Left renal pelvis (tissue), 4 donors: ENCODE measurements at regions not wholly inside any gene's neighbourhood (a gene's known extent, or its start where the extent isn't known, plus 50 kb on each side); places are given as distances from the start of the nearest gene placed in this dataset.

Experiments used
- DNase-seq, 4 donors: peaks; one replicate each; pipeline ENCODE4 v3.0.0-alpha.2; 2013; ENCODE audit warnings: low read depth in 4 of 4, low spot score in 3 of 4

GRCh38 chr1:239725371-239725770 lies 339.0 kb downstream of the CHRM3 start:
- no peak for DNase-seq

DNA sequence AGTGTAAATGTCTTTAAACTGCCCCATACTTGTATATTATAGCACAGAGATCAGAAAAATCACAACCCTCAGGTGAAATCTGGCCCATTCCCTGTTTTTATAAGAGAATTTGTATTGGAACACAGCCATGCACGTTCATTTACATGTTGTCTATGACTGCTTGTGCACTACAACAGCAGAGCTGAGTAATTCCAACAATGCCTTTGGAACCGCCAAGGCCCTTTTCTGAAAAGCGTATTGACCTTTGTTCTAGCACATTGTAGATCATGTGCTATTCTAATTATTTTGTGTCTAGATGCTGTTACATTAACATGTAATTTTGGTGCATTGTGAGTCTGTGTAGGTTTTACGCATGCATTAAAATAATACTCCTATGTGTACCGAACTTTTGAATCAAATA lies 339.6 kb downstream of the CHRM3 start:
- no peak for DNase-seq

- no peak for DNase-seq
These were observed 344.0 kb downstream of the CHRM3 start for GRCh38 chr1:239730378-239730777.

GRCh38 chr1:239731082-239731748 lies 344.8 kb downstream of the CHRM3 start:
- no peak for DNase-seq

GRCh38 chr1:239732770-239733169 lies 346.4 kb downstream of the CHRM3 start:
- DNase-seq, result no peak

DNA sequence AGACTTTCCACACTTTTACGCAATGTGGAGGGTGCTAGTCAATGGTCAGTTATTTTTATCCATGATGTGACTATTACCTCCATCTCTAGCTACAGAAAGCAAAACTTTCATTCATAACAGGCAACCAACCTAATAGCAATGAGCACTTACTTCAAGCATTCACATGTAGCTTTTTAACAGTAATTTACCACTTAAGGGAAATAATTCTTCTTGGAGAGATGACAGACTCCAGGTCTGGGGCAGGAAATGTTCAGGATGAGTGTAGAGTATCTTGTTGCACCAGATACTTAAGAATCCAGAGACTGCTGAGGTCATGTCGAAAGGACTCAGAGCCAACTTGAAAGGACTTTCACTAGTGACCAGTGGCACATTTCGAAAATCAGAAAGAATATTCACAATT lies 347.6 kb downstream of the CHRM3 start:
- no peak for DNase-seq

GRCh38 chr1:239735111-239735510 lies 348.7 kb downstream of the CHRM3 start:
- DNase-seq, result no peak

- no peak for DNase-seq
These were observed 350.1 kb downstream of the CHRM3 start for GRCh38 chr1:239736479-239736878.

DNA sequence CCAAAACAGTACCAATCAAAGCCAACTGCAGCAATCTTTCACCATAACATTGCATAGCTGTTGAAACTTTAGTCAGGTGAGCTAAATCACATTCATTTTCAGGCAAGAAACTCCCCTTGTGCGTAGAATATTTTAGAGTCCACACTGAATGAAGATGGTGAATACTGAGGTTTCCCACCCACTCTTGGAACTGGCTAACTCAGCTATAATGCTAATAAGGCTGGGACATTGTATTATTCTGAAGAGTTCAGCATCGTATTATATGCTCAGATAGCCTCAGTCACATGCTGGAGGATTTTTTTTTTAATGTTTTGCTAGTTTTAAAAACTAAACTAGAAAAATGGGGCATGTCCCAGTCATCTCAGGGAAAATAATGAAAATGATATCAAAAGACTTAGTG lies 352.3 kb upstream of the FMN2 start:
- DNase-seq, result no peak

- no peak for DNase-seq
These were observed 351.8 kb upstream of the FMN2 start for GRCh38 chr1:239739919-239740318.

DNA sequence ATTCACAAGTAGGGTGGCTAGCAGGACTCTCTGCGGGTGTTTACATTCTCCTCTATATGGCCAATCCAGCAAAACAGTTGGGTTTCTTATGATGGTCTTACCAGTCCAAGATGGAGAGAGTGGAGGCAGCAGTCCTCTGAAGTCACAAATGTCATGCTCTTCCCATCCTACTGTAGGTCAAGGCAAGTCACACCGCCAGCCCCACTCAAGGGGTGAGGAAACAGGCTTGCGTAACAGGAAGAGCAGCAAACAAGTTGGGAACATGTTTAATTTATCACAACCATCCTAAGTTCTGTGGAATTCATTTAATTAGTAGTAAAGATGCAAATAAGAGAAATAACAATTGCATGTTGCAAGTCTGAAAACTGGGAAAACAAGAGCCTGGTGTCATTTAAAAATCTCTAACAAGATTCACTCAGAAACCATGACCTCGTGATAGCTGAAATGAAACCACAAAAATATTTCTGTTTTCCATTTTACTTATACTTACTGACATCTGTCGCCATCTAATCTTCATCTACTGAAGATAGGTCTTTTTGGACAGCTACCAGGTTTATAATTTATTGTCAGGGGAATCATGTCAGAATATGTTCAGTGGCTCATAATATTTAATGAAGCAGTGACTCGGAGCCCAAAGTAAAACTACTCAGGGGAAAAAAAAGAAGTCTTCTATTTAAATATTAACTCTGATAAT lies 349.1 kb upstream of the FMN2 start:
- no peak for DNase-seq

DNA sequence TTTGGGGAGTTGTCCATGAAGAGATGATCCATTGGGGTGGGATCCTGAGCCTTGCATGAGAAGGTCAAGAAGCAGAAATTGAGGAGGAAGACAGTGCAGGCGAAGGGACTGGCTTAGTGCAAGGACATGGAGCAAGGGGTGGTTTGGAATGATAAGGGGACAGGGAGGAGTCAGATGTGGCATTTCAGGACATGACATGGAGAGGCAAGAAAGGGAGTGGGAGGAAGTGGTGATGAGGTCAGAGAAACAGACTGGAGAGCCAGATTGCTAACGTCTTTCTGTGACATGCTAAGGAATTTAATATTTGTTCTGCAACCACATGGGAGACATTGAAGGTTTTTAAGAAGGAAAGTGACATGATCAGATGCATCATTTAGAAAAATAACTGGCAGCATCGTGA lies 346.8 kb upstream of the FMN2 start:
- DNase-seq, result no peak

DNA sequence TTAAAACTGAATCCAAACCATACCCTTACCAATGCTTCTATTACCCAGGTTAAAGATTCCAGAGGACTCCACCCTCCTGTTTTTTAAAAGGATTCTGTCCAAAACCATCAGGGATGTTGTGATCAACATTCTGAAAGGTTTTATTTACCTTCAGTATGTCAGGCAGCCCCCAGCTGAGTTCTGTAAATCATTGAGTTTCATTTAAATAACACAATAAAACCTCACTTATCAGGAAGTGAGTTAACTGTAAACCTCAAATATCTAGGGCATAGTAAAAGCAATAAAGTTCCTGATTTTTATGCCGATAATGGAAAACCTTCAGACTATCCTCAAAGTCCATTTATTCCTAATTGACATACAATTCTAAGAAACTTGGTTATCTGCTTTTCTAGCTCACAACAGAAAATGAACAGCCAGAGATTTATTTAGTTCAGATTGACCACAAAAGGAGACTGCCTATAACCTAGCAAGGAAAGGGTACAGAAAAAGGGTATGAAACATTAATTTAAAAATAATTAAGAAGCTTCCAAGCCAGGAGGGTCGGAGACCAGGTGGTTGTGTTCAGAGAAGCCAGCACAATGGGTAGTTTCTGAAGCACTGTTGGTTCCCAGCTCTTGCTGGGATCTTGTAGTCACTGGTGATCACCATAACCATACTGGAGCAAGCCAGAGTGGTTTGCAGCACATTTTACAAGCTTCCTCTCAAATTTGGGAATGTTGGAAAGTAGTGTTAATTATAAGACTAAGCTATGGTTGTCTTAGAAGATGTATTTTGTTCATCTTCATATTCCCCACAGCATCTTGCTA lies 336.4 kb upstream of the FMN2 start:
- no peak for DNase-seq

DNA sequence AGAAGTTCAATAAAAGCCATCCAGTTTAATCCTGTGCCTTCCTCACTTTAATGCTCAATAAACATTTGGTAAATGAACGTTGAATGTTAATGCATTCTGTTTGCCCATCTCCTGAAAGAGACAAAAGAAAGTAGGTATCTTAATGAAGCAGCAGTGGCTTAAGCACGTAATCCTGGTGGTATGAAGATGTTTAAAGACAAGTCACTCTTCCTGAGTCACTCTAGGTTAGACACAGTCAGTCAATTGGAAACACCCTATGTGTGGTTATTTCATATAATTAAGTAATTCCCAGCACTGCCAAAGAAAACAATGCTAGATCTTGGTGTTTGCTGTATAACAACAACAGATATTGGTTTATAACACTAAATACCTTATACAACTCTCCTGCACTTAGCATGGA lies 334.0 kb upstream of the FMN2 start:
- DNase-seq, result no peak

GRCh38 chr1:239758756-239759155 lies 332.9 kb upstream of the FMN2 start:
- DNase-seq, result no peak

- DNase-seq, result no peak
These were observed 330.2 kb upstream of the FMN2 start for GRCh38 chr1:239761509-239761908.

- no peak for DNase-seq
These were observed 327.8 kb upstream of the FMN2 start for GRCh38 chr1:239763850-239764249.

- no peak for DNase-seq
These were observed 327.1 kb upstream of the FMN2 start for GRCh38 chr1:239764546-239764945.

- no peak for DNase-seq
These were observed 326.5 kb upstream of the FMN2 start for GRCh38 chr1:239765163-239765562.

DNA sequence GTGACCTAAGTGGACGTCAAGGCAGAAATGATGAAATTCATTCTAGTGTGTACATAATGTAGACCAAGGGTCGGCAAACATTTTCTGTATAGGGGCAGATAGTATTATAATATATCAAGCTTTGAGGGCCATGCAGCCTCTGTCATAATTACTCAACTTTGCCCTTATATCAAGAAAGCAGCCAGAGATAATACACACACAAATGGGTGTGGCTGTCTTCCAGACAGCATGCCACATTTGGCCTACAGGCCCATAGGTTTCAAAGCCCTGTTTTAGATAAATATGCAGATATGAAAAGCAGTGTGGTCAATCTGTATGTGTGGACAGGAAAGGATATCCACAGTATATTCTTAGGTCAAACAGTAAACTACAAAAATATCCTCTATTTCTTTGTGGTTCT lies 320.1 kb upstream of the FMN2 start:
- DNase-seq, result no peak

DNA sequence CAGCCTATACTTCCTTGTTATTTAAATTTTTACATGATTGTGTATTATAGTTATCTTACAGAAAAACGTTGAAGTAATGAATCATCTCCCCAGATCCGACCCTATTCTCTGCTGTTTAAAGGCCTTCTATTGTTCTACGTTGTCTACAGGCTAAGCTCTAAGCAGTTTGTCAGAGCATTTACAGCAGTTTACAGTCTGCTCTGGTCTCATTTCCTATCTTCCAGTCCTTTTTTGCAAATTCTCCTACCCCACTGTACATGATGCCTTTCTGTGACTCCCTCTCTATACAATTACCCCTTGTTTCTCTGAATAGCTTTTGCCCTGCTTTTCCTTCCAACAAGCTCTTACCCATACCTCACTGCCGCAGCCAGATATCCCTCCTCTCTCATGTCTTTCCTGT lies 319.2 kb upstream of the FMN2 start:
- DNase-seq, result no peak

DNA sequence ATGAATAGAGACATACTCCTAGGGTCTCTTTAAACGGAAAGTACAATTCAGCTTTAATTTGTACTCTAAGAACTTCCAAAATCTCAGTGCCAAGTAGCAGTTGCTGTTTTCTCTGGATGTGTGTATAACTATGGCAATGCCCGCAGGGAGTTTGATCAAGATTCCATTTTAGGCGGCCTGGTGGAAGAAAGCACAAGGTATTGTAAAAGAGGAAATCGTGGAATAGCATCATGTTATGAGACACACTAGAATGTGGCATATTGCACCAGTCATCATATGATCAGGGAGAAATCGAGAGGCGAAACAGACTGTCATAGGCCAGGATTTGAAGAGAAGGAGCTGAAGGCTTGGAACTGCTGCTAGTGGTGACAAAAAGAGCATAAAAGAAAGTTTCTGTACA lies 316.2 kb upstream of the FMN2 start:
- no peak for DNase-seq
